SU-DHL-6 (cell line): ENCODE measurements at regions not wholly inside any gene's neighbourhood (a gene's known extent, or its start where the extent isn't known, plus 50 kb on each side); places are given as distances from the start of the nearest gene placed in this dataset.

Experiments used
- H2AFZ ChIP-seq: fragments of 200-600 bp; sonication (generic); 2 replicates; pipeline ENCODE4 v1.6.1; 2014; ENCODE audit warnings: low read depth, mild to moderate bottlenecking, moderate library complexity, mixed read lengths, antibody characterized with exemption, low read length; ENCODE audit not compliant: severe bottlenecking
- H3F3A ChIP-seq: fragments of 200-600 bp; shearing (Covaris generic); 2 replicates; pipeline ENCODE4 v1.6.0; 2016; ENCODE audit warnings: antibody characterized with exemption, mild to moderate bottlenecking; ENCODE audit not compliant: insufficient read depth
- H3K27ac ChIP-seq: fragments of 200-600 bp; sonication (generic); 2 replicates; pipeline ENCODE4 v1.5.1; 2016; ENCODE audit warnings: low read depth, mild to moderate bottlenecking, low read length, moderate library complexity, mixed read lengths
- H3K27me3 ChIP-seq: fragments of 200-600 bp; sonication (generic), shearing (Covaris generic); 2 replicates; pipeline ENCODE4 v1.6.0; 2014; ENCODE audit warnings: mild to moderate bottlenecking, low read length
- H3K36me3 ChIP-seq: fragments of 200-600 bp; sonication (generic); 2 replicates; pipeline ENCODE4 v1.6.1; 2014; ENCODE audit warnings: mild to moderate bottlenecking, low read length, mixed read lengths
- H3K4me2 ChIP-seq: fragments of 300-600, 200-600 bp; shearing (Covaris generic), sonication (generic); 2 replicates; pipeline ENCODE4 v1.6.0; 2014; ENCODE audit warnings: low read length, low read depth, mild to moderate bottlenecking; ENCODE audit not compliant: poor library complexity, severe bottlenecking
- H3K4me3 ChIP-seq: fragments of 200-600 bp; sonication (generic); 2 replicates; pipeline ENCODE4 v1.5.1; 2014; ENCODE audit warnings: antibody characterized with exemption, low read length, mild to moderate bottlenecking, mixed read lengths; ENCODE audit not compliant: insufficient read depth, poor library complexity, severe bottlenecking
- H3K79me2 ChIP-seq: fragments of 200-600 bp; sonication (generic); 2 replicates; pipeline ENCODE4 v1.6.1; 2014; ENCODE audit warnings: mild to moderate bottlenecking, low read length, moderate library complexity; ENCODE audit not compliant: insufficient read depth
- H3K9ac ChIP-seq: fragments of 200-600 bp; sonication (generic); 2 replicates; pipeline ENCODE4 v1.7.0; 2014; ENCODE audit warnings: mild to moderate bottlenecking, low read length
- H3K9me2 ChIP-seq: fragments of 200-600 bp; sonication (generic); replicated peaks from 2 replicates; pipeline ENCODE4 v1.6.1; 2014; ENCODE audit warnings: low read length; ENCODE audit not compliant: insufficient read depth
- H3K9me3 ChIP-seq: fragments of 200-600 bp; sonication (generic); 2 replicates; pipeline ENCODE4 v1.6.1; 2014; ENCODE audit warnings: low read length, mixed read lengths; ENCODE audit not compliant: insufficient read depth
- H4K20me1 ChIP-seq: fragments of 200-600 bp; sonication (generic); 2 replicates; pipeline ENCODE4 v1.6.1; 2014; ENCODE audit warnings: low read depth, mild to moderate bottlenecking, antibody characterized with exemption, low read length, moderate library complexity, mixed read lengths
- EZH2phosphoT487 ChIP-seq: fragments of 200-600 bp; sonication (generic), shearing (Covaris generic); conservative IDR thresholded peaks from 2 replicates; pipeline ENCODE4 v1.6.1; 2018; ENCODE audit warnings: mild to moderate bottlenecking, antibody characterized with exemption, low read length, moderate library complexity, mixed read lengths
- TF ChIP-seq, protein P1 (sequence below): fragments of 200-600 bp; sonication (generic); IDR thresholded peaks from one replicate; pipeline ENCODE4 v1.5.1; 2017; ENCODE audit warnings: antibody characterized with exemption, mild to moderate bottlenecking, low read length, moderate library complexity; ENCODE audit not compliant: insufficient read depth, poor library complexity, severe bottlenecking

DNA sequence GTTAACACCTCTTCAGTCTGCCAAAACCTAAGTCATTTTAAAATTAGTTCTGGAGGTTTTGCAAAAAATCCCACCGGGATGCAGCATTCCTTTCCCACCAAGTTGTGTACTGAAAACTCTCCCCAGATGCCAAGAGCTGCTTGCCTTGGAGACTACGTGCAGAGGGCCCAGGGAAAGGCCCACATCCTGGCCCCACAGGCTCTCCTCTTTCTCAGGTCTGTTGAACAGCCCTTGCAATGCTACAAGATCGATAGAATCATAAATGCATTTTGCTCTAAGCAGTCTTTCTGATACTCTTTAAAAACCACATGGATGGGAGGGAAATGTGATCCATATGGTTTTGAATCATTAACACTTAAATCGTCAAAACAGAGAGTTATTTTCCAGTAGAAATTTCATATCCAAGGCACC is 126.7 kb upstream of the ZMIZ1 start:
- H3K9me2 ChIP-seq: no peaks in the 10 kb centered on the region
- no peak overlapping the region for H3K4me3 ChIP-seq
- no peak for TF ChIP-seq EZH2phosphoT487
- TF ChIP-seq, protein P1, sequence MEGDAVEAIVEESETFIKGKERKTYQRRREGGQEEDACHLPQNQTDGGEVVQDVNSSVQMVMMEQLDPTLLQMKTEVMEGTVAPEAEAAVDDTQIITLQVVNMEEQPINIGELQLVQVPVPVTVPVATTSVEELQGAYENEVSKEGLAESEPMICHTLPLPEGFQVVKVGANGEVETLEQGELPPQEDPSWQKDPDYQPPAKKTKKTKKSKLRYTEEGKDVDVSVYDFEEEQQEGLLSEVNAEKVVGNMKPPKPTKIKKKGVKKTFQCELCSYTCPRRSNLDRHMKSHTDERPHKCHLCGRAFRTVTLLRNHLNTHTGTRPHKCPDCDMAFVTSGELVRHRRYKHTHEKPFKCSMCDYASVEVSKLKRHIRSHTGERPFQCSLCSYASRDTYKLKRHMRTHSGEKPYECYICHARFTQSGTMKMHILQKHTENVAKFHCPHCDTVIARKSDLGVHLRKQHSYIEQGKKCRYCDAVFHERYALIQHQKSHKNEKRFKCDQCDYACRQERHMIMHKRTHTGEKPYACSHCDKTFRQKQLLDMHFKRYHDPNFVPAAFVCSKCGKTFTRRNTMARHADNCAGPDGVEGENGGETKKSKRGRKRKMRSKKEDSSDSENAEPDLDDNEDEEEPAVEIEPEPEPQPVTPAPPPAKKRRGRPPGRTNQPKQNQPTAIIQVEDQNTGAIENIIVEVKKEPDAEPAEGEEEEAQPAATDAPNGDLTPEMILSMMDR: no peak
- no peaks in the 10 kb centered on the region for H3F3A ChIP-seq
- H2AFZ ChIP-seq: no peak overlapping the region
- H3K27me3 ChIP-seq: no peaks in the 10 kb centered on the region
- no peaks in the 10 kb centered on the region for H3K9me3 ChIP-seq
- H3K36me3 ChIP-seq: no peaks in the 10 kb centered on the region
- no peak overlapping the region for H3K4me2 ChIP-seq
- no peaks in the 10 kb centered on the region for H4K20me1 ChIP-seq
- H3K27ac ChIP-seq: no peak overlapping the region
- H3K9ac ChIP-seq: no peak overlapping the region
- H3K79me2 ChIP-seq: no peaks in the 10 kb centered on the region

DNA sequence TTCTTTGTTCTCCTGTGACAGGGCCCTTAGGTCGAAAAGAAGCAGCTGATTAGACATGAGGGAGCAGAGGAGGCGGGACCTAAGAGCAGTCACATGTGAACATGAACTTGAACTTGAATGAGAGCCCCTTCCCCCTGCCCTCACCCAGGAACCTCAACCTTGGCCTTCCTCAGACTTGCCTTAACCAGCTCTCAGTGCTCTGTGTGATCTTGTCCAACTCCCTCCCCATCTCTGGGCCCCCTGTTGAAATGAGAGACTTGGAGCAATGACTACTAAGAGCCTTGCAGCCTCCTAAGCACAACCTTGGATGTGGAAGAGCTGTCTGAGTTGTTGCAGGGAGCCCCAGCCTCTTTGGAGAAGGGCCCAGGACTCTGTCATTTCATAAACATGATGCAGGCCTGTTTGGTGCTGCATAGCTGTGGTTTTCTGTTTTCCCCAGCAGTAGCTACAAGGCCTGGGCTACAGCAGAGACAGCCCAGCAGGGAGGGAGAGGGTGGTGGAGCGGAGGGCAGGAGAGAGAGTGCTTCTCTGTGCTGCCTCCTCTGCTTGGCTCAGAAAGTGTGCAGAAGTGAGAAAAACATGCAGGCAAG is 123.9 kb upstream of the ZMIZ1 start:
- H3K4me3 ChIP-seq: no peak overlapping the region
- H3K36me3 ChIP-seq: no peaks in the 10 kb centered on the region
- H3F3A ChIP-seq: no peaks in the 10 kb centered on the region
- H3K9me2 ChIP-seq: no peaks in the 10 kb centered on the region
- no peaks in the 10 kb centered on the region for H3K9me3 ChIP-seq
- no peak overlapping the region for H2AFZ ChIP-seq
- no peak overlapping the region for H3K9ac ChIP-seq
- H3K27ac ChIP-seq: no peak overlapping the region
- no peaks in the 10 kb centered on the region for H3K79me2 ChIP-seq
- no peaks in the 10 kb centered on the region for H4K20me1 ChIP-seq
- TF ChIP-seq EZH2phosphoT487: no peak
- TF ChIP-seq, protein P1: no peak
- H3K4me2 ChIP-seq: no peak overlapping the region
- H3K27me3 ChIP-seq: no peaks in the 10 kb centered on the region

DNA sequence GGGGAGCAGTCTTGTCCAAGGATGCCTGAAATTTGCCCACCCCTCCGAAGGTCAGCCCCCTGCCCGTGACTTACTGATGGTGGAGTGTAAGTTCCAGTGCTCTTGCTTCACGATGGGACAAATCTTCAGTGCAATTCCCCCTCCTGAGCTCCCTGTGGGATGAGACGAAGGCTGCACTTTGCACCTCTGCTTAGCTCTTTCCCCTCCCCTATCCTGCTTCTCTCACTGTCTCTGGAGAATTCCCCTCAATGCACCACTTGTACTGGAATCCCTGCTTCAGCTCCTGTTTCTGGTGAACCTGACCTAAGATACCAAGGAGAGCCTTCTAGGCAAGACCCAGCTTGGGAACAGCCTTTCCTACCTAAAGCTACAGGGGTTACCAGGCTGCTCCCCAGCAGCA is 122.9 kb upstream of the ZMIZ1 start:
- Histone ChIP-seq H3K4me3 (no peak overlapping the region), H3F3A (no peaks in the 10 kb centered on the region), H3K36me3 (no peaks in the 10 kb centered on the region), H3K79me2 (no peaks in the 10 kb centered on the region), H2AFZ (no peak overlapping the region), H3K27ac (no peak overlapping the region), H3K27me3 (no peaks in the 10 kb centered on the region), H4K20me1 (no peaks in the 10 kb centered on the region), H3K4me2 (no peak overlapping the region), H3K9me2 (no peaks in the 10 kb centered on the region), H3K9me3 (no peaks in the 10 kb centered on the region), H3K9ac (no peak overlapping the region)
- TF ChIP-seq, protein P1: no peak
- no peak for TF ChIP-seq EZH2phosphoT487
